ENCODE measurements at regions not wholly inside any gene's neighbourhood (a gene's known extent, or its start where the extent isn't known, plus 50 kb on each side); places are given as distances from the start of the nearest gene placed in this dataset.

GRCh38 chr13:102993348-102993747, 72.9 kb downstream of the SLC10A2 start:
- TF ChIP-seq TBP (IDR thresholded peaks at IDR 0.05; ENCODE audit: low read depth, low read length) (no peak), EZH2 (IDR thresholded peaks at IDR 0.05; ENCODE audit: low read depth, low read length, severe bottlenecking) (no peak), CTCF (IDR thresholded peaks at IDR 0.05; ENCODE audit: control extremely low read depth in 1 of 3, insufficient read depth in 1 of 3, low read depth in 1 of 3, low read length in 3 of 3) (no peak), POLR2A (IDR thresholded peaks at IDR 0.05; ENCODE audit: control extremely low read depth in 1 of 2, low read depth in 2 of 2, low read length in 2 of 2) (no peak), HDAC6 (IDR thresholded peaks at IDR 0.05; ENCODE audit: low read depth, low read length) (no peak), MAFK (IDR thresholded peaks at IDR 0.05; ENCODE audit: low read depth, low read length) (no peak), ZNF274 (IDR thresholded peaks at IDR 0.05; ENCODE audit: borderline replicate concordance, extremely low read depth, low read length) (no peak)

Data from H1 (cell line).